NCI-H524 treated with DMSO at 0.1 percent for 48 hours (cell line): ENCODE measurements at regions not wholly inside any gene's neighbourhood (a gene's known extent, or its start where the extent isn't known, plus 50 kb on each side); places are given as distances from the start of the nearest gene placed in this dataset.
"Not testable (repeated sequence)": the region's sequence is repeated elsewhere in the genome, so short reads cannot be mapped to it uniquely, and the experiment has no call there.

Source experiments
- DNase-seq: peaks from one replicate; lab custom pipeline; 2025; lab: John Stamatoyannopoulos, UW

DNA sequence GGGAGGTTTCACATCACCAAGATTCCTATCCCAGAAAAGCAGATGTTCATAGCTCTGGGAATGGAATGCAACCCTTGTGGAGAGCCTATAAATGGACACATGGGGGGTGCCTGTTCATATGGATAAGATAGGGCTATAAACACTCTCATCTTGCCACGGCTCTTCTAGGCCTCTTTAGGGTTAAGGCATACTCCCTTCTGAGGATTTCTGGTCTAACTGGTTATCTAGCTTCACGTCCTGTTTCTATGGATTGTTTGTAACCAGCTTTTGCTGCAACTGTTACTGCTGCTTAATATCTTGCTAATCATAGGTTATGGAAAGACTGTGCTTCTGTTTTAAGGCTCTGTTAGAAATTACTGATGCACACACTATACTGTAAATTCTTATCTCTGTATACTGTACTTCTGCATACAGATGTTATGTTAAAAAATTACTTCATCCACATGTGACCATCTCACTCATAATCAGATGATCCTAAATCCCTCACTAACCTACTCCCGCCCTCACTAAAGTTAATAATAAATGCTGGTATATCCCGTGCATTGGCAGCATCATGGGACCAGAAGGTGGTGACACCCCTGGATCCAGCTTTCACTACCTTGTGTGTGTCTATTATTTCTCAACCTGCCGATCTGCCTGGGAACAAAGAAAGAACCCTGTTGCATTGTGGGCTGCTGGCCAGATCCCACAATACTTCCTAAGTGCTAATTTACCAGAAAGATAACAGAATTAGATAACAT is 68.7 kb downstream of the PRKAB2 start:
- not testable (repeated sequence) for DNase-seq

DNA sequence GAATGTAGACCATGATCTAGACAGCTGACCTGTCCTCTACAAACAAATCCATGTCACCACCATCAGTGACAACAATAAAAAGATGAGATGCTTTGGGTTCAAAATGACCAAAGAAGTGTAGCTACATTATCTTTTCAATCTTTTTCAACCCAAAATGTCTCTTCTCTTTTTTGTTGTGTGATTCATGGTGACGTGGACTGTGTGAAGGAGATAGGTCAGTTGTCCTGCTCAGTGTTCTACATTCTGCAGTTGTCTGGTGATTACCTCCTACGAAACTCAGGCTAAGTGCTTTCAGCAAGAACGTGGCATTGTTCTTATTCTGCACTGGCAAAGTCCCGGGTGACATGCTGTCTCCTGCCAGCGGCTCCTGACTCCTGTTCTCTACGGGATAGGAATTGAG is 73.1 kb downstream of the PRKAB2 start:
- DNase-seq: no peak

DNA sequence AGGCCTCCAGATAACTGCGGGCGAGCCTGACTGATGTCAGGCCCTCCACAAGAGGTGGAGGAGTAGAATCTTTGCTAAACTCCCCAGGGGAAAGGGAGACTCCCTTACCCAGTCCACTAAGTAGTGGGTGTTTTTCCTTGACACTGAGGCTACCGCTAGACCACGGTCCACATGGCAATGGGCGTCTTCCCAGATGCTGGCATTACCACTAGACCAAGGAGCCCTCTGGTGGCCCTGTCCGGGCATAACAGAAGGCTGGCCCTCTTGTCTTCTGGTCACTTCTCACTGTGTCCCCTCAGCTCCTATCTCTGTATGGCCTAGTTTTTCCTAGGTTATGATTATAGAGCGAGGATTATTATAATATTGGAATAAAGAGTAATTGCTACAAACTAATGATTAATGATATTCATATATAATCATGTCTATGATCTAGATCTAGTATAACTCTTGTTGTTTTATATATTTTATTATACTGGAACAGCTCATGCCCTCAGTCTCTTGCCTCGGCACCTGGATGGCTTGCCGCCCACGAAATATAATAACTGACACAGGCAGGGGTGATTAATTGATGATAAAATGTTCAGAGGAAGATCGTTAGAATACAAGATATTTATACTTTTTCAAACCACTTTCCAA is 73.8 kb downstream of the PRKAB2 start:
- DNase-seq: not testable (repeated sequence)

DNA sequence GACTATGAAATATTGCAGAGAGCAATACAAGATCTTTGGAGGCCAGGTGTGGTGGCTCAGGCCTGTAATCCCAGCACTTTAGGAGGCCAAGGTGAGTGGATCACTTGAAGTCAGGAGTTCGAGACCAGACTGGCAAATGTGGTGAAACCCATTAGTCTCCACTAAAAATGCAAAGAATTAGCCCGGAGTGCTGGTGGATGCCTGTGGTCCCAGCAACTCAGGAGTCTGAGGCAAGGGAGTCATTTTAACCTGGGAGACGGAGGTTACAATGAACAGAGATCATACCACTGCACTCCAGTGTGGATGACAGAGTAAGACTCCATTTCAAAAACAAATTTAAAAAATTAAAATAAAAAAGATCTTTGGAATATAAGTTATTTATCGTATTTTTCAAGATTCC is 76.6 kb downstream of the PRKAB2 start:
- no peak for DNase-seq

DNA sequence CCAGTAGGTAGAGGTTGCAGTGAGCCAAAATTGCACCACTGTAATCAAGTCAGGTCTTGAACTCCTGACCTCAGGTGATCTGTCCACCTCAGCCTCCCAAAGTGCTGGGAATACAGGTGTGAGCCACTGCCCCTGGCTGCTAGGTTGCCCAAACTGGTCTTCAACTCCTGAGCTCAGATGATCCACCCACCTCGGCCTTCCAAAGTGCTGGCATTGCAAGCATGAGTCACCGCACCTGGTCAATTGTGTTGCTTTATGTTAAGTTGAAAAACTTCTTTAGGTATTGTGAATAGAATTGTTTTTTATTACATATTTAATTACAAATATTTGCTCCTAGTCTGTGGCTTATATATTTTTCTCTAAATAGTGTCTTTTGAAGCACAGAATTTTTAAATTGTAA is 80.5 kb downstream of the PRKAB2 start:
- no peak for DNase-seq

DNA sequence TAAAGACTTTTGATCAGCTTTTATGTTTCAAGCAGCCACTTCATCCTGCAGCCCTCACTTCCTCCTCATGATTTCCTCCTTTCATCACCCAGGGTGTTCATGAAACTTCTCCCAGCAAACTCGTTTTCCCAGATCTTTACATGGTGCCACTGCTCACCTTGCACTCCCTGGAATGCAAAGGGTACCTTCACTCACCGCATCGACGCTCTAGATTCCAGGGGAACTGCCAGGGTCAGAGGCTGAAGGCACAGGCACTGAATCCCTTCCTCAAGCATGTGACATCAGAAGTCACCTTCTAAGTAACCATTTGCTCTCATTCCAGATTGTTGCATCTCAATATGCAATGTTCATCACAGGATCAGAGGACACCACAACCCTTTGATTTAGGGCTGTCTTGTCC is 82.8 kb downstream of the PRKAB2 start:
- DNase-seq: no peak

DNA sequence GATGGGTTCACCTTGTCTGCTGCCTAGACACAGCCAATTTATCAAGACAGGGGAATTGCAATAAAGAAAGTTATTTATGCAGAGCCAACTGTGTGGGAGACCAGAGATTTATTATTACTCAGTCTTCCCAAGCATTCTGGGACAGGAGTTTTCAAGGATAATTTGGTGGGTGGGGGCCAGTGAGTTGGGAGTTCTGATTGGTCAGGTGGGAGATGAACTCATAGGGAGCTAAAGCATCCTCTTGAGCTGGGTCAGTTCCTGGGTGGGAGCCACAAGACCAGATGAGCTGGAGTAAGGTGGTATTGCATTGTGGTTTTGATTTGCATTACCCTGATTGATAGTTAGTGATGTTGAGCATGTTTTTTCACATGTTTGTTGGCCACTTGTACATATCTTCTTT is 86.1 kb downstream of the PRKAB2 start:
- DNase-seq: no peak

DNA sequence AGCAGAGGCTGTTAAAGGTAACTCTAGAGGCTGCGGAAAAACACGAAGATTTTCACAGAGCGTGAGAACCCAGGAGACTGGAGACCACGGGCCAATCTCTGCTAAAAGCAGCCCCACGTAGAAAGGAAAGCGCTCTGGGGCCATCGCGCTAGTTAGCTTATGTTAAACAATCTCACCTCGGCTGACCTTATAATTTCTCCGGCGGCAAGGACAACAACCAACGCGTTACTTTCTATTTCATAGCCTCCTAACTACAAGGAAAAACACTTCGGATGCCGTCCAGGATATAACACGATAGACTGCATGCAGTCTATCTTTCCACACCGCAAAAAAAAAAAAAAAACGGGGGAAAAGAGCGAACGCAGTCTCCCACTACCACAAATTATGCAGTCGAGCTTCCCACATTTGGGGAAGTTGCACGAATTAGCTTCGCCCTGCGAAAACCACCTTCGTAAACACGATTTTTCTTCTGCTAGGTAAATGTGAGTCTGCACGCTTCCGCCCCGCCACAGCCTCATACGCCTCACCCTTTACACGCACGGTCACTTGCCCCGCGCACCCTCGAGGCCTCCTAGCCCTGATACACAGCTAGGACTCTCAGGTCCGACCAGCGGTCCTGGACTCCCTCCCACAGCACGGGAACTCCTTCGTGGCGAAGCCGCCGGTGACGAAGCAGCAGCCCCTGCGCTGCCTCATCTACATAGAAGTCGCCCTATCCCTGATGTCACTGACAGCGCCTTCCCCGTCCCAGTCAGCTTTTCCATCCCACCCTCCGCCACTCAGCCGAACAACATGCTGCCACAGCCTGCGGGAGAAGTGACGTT is 87.8 kb downstream of the PRKAB2 start:
- DNase-seq: peak; percentile 39

DNA sequence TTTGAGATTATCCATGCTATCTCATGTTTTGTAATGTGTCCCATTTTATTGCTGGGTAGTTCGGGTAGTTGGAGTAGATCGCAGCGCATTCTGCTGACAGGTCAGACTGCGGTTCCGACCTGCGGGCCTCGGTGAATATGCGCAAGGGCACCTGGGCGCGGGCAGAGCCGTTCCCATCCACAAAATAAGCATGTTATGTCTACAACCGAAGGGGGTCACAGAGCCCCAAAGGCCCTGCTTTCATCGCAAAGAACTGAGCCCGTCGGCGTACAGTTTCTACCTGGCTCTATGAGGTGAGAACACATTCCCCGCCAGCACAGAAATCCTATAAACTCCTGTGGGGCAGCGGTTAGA is 88.4 kb downstream of the PRKAB2 start:
- DNase-seq: no peak

DNA sequence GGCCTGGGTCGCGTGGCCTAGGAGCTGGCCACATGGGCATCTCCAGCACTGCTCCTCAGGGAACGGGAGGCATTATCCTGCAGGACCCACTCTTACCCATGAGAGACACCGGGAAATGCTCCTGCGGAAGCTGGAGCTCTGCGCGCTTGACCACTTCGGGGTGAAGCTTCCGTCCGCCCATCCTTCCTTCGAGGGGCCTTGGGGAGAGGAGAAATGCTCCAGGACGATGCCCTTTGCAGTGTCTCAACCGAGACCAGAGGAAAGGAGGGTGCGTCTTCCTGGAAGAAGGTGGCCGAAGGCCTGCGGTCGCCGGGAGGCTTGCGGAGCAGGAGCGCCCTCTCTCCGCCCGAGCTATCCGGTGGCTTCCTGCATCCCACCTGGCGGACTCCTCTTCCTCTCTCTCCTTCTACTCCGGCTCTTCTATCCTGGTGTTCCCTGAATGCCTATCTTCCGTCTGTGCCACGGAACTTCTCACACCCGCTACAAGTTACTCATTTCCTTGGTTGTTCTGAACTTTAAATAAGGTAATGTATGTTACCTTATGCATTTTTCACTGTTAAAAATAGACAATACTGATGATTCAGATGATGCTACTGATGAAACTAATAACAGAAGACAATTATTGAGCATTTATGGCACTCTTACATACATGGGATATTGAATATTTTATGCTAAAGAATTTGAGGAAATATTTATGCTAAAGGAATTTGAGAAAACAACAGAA is 91.4 kb downstream of the PRKAB2 start:
- DNase-seq: no peak

DNA sequence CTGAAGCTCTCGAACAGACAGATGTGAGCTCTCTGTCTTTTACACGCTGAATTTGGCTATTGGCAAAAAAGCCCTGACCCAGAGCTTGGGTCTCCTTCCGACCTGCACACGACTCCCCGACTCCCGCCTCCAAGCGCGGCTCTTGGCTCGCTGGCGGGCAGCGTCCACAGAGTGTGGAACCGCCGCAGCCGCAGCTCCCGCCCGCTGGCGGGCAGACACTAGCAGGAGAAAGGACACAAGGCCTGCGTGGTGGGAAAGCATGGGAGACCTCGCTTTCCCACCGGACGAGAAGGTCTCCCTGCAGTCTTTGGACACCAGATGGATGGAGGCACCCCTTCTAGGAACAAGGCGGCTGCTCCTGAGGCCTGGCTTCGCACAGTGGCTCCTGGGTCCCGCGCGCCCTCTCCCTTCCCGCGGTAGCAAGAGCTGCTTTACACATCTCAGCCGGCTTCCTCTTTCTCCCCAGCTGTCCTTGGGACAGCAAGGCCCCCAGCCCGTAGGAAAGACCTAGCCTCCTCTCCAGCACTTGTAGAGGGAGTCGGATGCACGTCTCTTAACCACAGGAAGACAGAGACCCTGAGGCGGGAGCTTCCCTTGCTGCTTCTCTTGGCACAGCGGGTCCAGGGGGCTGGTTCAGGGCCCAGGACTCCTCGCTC is 92.1 kb downstream of the PRKAB2 start:
- no peak for DNase-seq

DNA sequence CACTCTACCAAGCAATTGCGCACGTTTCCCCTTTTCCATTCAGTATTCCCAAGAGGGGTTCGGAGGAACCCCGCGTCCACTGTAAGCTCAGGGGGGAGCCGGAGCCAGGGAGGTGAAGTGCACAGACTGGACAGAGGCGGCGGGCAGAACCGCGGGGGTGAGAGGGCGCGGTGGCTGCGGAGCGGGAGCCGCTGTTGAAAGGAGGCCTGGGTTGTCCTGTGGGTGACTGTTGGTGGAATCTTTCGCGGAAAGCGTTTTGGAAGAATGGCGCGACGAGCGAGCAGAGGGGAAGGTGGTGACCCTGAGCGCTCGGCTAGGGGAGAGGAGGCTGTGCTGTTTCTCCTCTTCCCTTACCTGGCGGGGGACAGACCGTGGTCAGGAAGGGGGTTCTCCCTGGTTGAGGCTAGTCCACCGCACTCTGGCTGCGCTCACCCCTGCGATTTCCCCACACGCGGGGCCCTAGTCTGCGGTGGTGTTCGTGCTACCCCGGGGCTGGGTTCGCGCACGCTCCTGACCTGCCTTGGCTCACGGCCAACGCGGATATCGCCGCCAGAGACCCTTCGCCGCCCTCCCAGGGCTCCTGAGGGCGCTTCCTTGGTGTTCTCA is 92.8 kb downstream of the PRKAB2 start:
- DNase-seq: no peak

DNA sequence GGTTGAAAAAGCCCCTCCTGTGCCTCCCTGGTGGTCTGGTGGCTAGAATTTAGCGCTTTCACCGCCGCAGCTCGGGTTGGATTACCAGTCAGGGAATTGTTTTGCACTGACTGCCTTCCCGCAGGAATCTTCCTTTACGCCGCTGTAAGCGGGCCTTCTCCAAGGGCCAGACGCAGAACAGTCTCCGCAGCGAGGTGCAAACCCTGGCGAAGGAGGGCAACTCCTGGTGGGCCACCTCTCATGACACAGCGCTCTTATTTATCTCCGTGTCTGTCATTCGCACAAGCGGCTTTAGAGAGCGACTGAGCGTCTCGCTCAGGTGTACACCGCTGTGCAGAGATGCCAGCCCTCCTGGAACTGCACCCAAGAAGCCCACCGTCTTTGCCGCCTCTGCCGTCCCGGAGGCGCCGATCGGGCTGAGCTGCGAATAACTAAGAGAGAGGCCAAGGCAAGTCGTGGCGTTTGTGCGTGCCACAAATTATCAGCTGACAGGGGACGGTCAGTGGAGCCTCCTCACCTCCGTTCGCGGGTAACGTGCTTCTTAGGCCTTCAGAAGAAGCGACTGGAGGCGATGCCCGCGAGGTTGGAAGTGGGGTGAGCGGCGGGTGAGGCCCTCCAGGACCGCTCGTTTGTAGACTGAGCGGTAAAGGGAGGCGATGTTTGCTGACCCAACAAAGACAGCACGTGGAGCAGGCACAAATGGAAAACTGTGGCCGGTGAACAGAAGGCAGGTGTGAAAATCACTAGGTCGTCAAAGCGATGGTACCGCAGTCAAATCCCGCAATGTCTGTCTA is 93.5 kb downstream of the PRKAB2 start:
- no peak for DNase-seq

DNA sequence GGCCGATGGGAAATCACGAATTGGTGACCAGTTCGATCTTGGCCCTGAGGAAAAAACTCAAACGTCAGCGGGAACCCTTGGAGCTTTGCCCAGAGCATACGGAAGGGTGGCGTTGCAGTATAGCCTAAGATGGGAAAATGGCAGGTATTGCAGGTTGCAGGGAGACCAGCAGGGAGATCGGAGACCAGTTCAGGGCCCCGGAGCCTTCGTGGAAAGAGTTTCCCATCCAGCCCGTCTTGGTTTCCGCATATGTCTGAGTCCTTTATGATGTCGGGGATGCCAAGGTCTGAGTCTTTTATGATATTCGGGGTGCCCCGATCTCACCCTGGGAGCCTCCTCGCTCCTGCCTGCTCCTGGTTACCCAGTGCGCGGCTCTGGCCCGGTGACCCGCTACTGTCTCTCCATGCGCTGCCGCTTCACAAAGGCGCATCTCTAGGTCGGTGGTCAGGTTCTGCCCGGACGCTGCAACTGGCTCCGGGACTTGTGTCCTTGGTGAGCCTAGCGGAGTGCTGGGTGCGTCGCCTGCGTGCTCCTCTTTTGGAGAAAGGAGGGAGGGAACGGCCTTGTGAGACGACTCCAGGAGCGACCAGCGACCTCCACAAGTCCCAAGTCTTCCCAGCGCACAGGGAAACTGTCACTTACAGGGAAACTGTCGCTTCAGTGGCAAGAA is 94.2 kb downstream of the PRKAB2 start:
- DNase-seq: no peak

DNA sequence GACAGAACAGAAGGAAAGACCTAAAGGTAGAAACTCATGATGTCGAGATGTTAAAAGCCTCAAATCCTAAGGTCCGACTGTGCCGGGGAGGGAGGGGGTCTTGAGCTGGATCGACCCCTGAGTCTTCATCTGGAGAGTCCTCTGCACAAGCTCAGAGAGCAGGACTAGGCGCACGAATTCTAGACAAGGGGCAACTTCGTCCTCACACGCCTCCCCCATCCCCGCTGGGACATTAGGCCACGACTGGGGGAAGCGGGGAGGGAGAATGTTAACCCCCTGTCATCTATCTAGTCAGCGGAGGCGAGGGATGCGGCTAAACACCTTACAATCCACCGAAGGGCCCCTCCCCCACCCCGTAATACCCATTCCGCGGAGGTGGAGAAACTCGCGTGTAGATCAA is 94.7 kb downstream of the PRKAB2 start:
- no peak for DNase-seq

DNA sequence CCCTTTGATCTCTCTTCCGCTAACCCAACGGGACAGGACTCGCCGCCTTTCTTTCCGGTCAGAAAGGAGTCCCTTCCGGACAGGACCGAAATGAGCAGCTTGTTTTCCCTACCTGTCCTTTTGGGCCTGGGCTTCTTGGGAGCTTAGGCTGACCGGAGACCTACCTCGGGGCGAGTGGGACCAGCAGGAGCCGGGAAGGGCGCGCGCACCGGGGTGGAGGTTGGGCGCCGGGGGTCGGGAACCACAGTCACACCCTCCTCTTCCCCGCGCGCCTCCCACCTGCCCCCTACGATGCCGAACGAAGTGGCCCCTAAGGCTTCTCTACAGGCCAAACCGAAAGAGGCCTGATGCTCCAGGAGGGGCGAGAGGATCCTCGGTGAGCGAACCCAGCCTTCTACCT is 95.2 kb downstream of the PRKAB2 start:
- DNase-seq: no peak

DNA sequence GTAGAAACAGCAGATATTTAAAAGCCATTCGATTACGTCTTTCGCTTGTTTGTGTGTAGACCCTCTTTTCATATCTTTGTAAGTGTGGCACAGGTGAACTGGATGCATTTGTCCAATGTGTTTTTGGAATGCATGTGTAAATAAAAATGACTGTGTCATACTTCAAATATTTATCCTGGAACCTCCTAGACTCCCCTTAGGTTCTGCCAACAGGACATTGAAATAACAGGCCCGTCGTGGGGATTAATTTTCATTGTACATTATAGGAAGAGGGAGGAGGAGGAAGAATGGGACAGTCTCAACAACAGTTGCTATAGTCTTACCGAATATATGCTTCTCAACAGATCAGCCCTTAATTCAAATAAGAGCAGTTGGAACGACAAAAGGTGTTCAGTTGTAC is 95.8 kb downstream of the PRKAB2 start:
- DNase-seq: no peak

DNA sequence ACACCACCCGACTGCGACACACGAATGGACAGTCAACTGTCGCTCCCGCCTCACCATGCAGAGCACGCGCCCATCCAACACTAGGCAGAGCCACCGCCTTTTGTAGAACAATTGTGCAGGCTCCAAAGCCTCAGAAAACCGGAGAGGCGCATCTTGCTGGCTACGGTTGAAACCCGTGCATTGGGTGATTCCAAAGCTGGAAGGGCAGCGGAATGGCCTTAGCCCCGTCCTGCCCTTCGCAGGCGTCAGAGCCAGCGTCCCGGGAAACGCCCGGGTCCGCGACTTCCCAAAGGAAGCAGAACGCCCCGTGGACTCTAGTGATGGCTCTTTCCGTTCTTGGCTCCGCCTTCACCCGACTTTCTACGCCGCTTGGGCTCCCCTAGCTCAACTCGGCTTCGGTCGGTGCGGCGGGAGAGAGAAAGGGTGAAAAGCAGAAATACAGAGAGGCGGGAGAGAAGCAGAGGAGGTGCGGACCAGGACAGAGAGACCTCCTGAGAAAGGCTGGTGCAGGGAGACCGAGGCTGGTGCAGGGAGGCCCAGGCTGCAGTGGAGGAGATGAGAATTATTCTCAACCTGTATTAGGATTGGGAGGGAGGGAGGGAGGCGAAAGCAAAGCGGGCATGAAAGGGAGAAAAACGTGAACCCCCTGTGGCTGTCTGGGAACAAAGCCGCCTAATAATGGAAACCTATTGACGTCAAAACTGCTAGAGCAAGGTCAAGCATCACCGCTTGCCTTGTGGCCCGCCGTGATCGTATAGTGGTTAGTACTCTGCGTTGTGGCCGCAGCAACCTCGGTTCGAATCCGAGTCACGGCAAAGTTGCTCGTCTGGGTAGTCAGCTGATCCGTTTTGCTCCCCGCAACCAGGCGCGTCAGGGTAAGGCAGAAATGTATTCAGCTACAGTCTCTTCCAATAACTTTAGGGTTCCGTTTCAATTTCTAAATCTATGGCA is 99.5 kb downstream of the PRKAB2 start:
- DNase-seq: no peak

DNA sequence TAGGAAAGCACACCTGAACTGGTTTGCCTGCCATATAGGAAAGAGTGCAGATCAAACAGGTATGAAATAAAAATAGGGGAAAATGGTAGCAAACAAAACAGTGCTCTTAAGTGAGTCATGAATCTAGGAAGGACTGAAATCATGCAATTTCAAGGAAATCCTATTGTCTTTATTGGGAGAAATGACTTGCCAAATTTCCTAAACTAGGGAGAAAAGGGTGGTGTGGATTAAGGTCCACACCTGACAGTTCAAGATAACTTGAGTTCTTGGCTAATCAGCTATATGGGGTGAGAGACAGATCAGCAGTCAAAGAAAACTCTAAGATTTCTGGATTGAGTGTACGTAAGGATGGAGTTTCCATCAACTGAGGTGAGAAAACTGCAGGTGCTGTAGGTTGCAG is 101.1 kb downstream of the PRKAB2 start:
- DNase-seq: no peak
